ENCODE measurements at regions not wholly inside any gene's neighbourhood (a gene's known extent, or its start where the extent isn't known, plus 50 kb on each side); places are given as distances from the start of the nearest gene placed in this dataset.

DNA sequence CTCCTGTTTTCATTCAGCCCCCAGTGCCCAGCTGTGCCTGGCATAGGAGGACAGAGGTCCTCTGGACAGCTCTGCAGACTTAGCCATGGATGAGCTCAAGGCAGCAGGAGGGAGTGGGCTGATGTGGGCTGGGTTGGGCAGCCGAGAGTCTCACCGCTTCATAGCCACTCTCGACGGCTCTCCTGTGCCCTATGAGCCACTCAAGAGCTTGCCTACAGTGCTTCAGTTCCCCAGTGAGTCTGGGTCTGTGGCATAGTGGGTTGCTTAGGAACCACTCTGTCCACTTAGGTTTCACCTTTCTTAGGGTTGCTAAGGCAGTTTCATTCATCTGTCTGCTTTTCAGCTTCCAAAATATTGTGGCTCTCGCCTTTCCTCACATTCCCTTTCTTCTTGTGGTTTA is 296.8 kb downstream of the ICE1 start:
- Histone ChIP-seq H3K4me3 (ENCODE audit: low read depth in 1 of 3, low read length in 3 of 3) (no peak overlapping the region), H3K9me3 (ENCODE audit: control insufficient read depth in 2 of 2, insufficient read depth in 1 of 2, low read depth in 1 of 2, low read length in 1 of 2) (no peaks in the 10 kb centered on the region), H3K36me3 (ENCODE audit: control insufficient read depth in 3 of 3, insufficient read depth in 2 of 3, low read depth in 1 of 3, low read length in 3 of 3) (no peaks in the 10 kb centered on the region), H3K27ac (ENCODE audit: low read depth in 1 of 3, low read length in 2 of 3) (no peak overlapping the region), H3K27me3 (ENCODE audit: control insufficient read depth in 3 of 3, insufficient read depth in 3 of 3, low read length in 3 of 3) (no peaks in the 10 kb centered on the region), H3K4me1 (ENCODE audit: control insufficient read depth in 3 of 3, insufficient read depth in 2 of 3, low read depth in 1 of 3, low read length in 2 of 3) (no peaks in the 10 kb centered on the region)
- 87 to 92% (median 87%) methylated on average over 5 of the region's 5 CpGs for WGBS, 3 donors
- FAIRE-seq (no peak), DNase-seq (no peak)

GRCh38 chr5:5716665-5717064 is 294.2 kb downstream of the ICE1 start:
- FAIRE-seq (no peak), DNase-seq (no peak)
- Histone ChIP-seq H3K27me3 (ENCODE audit: control insufficient read depth in 3 of 3, insufficient read depth in 3 of 3, low read length in 3 of 3) (no peaks in the 10 kb centered on the region), H3K9me3 (ENCODE audit: control insufficient read depth in 2 of 2, insufficient read depth in 1 of 2, low read depth in 1 of 2, low read length in 1 of 2) (no peaks in the 10 kb centered on the region), H3K36me3 (ENCODE audit: control insufficient read depth in 3 of 3, insufficient read depth in 2 of 3, low read depth in 1 of 3, low read length in 3 of 3) (no peaks in the 10 kb centered on the region), H3K4me3 (ENCODE audit: low read depth in 1 of 3, low read length in 3 of 3) (no peak overlapping the region), H3K27ac (ENCODE audit: low read depth in 1 of 3, low read length in 2 of 3) (no peak overlapping the region), H3K4me1 (ENCODE audit: control insufficient read depth in 3 of 3, insufficient read depth in 2 of 3, low read depth in 1 of 3, low read length in 2 of 3) (no peaks in the 10 kb centered on the region)
- 73 to 86% (median 79%) methylated on average over 5 of the region's 5 CpGs for WGBS, 3 donors

- no peak for FAIRE-seq
Observed at GRCh38 chr5:5711592-5711991, 289.1 kb downstream of the ICE1 start.

GRCh38 chr5:5711112-5711511 is 288.6 kb downstream of the ICE1 start:
- Histone ChIP-seq H3K9me3 (ENCODE audit: control insufficient read depth in 2 of 2, insufficient read depth in 1 of 2, low read depth in 1 of 2, low read length in 1 of 2) (no peaks in the 10 kb centered on the region), H3K36me3 (ENCODE audit: control insufficient read depth in 3 of 3, insufficient read depth in 2 of 3, low read depth in 1 of 3, low read length in 3 of 3) (no peaks in the 10 kb centered on the region), H3K4me1 (ENCODE audit: control insufficient read depth in 3 of 3, insufficient read depth in 2 of 3, low read depth in 1 of 3, low read length in 2 of 3) (no peaks in the 10 kb centered on the region), H3K4me3 (ENCODE audit: low read depth in 1 of 3, low read length in 3 of 3) (no peak overlapping the region), H3K27ac (ENCODE audit: low read depth in 1 of 3, low read length in 2 of 3) (no peak overlapping the region), H3K27me3 (ENCODE audit: control insufficient read depth in 3 of 3, insufficient read depth in 3 of 3, low read length in 3 of 3) (no peaks in the 10 kb centered on the region)
- WGBS, 3 donors, result 2 to 4% (median 3%) methylated on average over 2 of the region's 2 CpGs
- DNase-seq (no peak), FAIRE-seq (no peak)

More at GRCh38 chr5:5711592-5711991, 289.1 kb downstream of the ICE1 start:
- DNase-seq, result no peak
- no peaks in the 10 kb centered on the region for H3K27me3 ChIP-seq (ENCODE audit: control insufficient read depth in 3 of 3, insufficient read depth in 3 of 3, low read length in 3 of 3)
- 41 to 53% (median 48%) methylated on average over 1 of the region's 1 CpG for WGBS, 3 donors
- no peak overlapping the region for H3K27ac ChIP-seq (ENCODE audit: low read depth in 1 of 3, low read length in 2 of 3)
- no peaks in the 10 kb centered on the region for H3K36me3 ChIP-seq (ENCODE audit: control insufficient read depth in 3 of 3, insufficient read depth in 2 of 3, low read depth in 1 of 3, low read length in 3 of 3)
- no peaks in the 10 kb centered on the region for H3K4me1 ChIP-seq (ENCODE audit: control insufficient read depth in 3 of 3, insufficient read depth in 2 of 3, low read depth in 1 of 3, low read length in 2 of 3)
- no peak overlapping the region for H3K4me3 ChIP-seq (ENCODE audit: low read depth in 1 of 3, low read length in 3 of 3)
- H3K9me3 ChIP-seq (ENCODE audit: control insufficient read depth in 2 of 2, insufficient read depth in 1 of 2, low read depth in 1 of 2, low read length in 1 of 2), result no peaks in the 10 kb centered on the region

DNA sequence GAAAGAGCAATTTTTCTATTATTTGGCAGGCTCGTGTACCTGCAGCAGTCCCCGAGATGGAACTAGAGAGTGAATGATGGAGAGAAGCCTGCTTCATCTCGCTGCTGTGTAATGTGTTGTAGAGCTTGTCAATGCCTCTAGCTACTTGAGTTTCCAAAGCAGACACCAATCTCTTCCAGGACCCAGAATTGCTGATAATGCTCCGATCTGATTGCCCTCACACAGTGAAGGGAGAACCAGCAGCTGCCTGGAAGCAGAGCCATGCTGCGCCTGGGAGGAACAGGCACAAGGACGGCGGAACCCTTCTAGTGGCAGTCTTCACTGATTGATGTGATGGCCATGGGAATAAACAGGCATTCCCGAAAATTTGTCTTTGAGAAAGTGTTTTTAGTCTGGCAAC is 288.0 kb downstream of the ICE1 start:
- no peak overlapping the region for H3K27ac ChIP-seq (ENCODE audit: low read depth in 1 of 3, low read length in 2 of 3)
- H3K9me3 ChIP-seq (ENCODE audit: control insufficient read depth in 2 of 2, insufficient read depth in 1 of 2, low read depth in 1 of 2, low read length in 1 of 2), result no peaks in the 10 kb centered on the region
- H3K4me3 ChIP-seq (ENCODE audit: low read depth in 1 of 3, low read length in 3 of 3), result no peak overlapping the region
- FAIRE-seq (no peak), DNase-seq (no peak)
- WGBS, 3 donors, result 61 to 71% (median 70%) methylated on average over 8 of the region's 8 CpGs
- H3K36me3 ChIP-seq (ENCODE audit: control insufficient read depth in 3 of 3, insufficient read depth in 2 of 3, low read depth in 1 of 3, low read length in 3 of 3), result no peaks in the 10 kb centered on the region
- H3K4me1 ChIP-seq (ENCODE audit: control insufficient read depth in 3 of 3, insufficient read depth in 2 of 3, low read depth in 1 of 3, low read length in 2 of 3), result no peaks in the 10 kb centered on the region
- no peaks in the 10 kb centered on the region for H3K27me3 ChIP-seq (ENCODE audit: control insufficient read depth in 3 of 3, insufficient read depth in 3 of 3, low read length in 3 of 3)

GRCh38 chr5:5708367-5708919 is 286.0 kb downstream of the ICE1 start:
- WGBS, 3 donors, result 79 to 81% (median 80%) methylated on average over 7 of the region's 7 CpGs
- Histone ChIP-seq H3K27me3 (ENCODE audit: control insufficient read depth in 3 of 3, insufficient read depth in 3 of 3, low read length in 3 of 3) (no peaks in the 10 kb centered on the region), H3K4me1 (ENCODE audit: control insufficient read depth in 3 of 3, insufficient read depth in 2 of 3, low read depth in 1 of 3, low read length in 2 of 3) (no peaks in the 10 kb centered on the region), H3K4me3 (ENCODE audit: low read depth in 1 of 3, low read length in 3 of 3) (no peak overlapping the region), H3K36me3 (ENCODE audit: control insufficient read depth in 3 of 3, insufficient read depth in 2 of 3, low read depth in 1 of 3, low read length in 3 of 3) (no peaks in the 10 kb centered on the region), H3K9me3 (ENCODE audit: control insufficient read depth in 2 of 2, insufficient read depth in 1 of 2, low read depth in 1 of 2, low read length in 1 of 2) (no peaks in the 10 kb centered on the region), H3K27ac (ENCODE audit: low read depth in 1 of 3, low read length in 2 of 3) (no peak overlapping the region)
- FAIRE-seq (no peak), DNase-seq (no peak)

DNA sequence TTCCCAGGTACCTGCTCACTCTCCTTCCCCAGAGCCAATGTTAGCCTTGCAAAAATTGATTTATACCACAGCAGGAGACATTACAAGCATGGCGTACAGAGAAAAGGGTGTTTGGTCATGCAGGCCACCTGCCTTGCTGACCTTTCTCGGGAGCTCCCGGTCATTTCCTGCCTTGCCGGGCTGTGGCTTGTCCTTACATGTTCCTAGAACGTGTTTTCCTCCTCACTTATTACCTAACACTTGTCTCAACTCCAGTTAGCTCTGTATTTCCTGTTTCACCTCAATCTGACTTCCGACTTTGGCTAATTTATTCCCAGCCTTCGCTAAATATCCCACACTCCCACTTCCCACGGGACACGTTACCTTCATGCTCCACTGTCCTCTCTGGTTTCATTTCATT is 282.5 kb downstream of the ICE1 start:
- Histone ChIP-seq H3K27ac (ENCODE audit: low read depth in 1 of 3, low read length in 2 of 3) (no peak overlapping the region), H3K4me3 (ENCODE audit: low read depth in 1 of 3, low read length in 3 of 3) (no peak overlapping the region), H3K4me1 (ENCODE audit: control insufficient read depth in 3 of 3, insufficient read depth in 2 of 3, low read depth in 1 of 3, low read length in 2 of 3) (no peaks in the 10 kb centered on the region), H3K36me3 (ENCODE audit: control insufficient read depth in 3 of 3, insufficient read depth in 2 of 3, low read depth in 1 of 3, low read length in 3 of 3) (no peaks in the 10 kb centered on the region), H3K27me3 (ENCODE audit: control insufficient read depth in 3 of 3, insufficient read depth in 3 of 3, low read length in 3 of 3) (no peaks in the 10 kb centered on the region), H3K9me3 (ENCODE audit: control insufficient read depth in 2 of 2, insufficient read depth in 1 of 2, low read depth in 1 of 2, low read length in 1 of 2) (no peaks in the 10 kb centered on the region)
- FAIRE-seq (no peak), DNase-seq (no peak)
- WGBS, 3 donors, result 61 to 75% (median 61%) methylated on average over 9 of the region's 9 CpGs

GRCh38 chr5:5704352-5704751 is 281.9 kb downstream of the ICE1 start:
- no peaks in the 10 kb centered on the region for H3K36me3 ChIP-seq (ENCODE audit: control insufficient read depth in 3 of 3, insufficient read depth in 2 of 3, low read depth in 1 of 3, low read length in 3 of 3)
- DNase-seq (no peak), FAIRE-seq (no peak)
- H3K27ac ChIP-seq (ENCODE audit: low read depth in 1 of 3, low read length in 2 of 3), result no peak overlapping the region
- H3K27me3 ChIP-seq (ENCODE audit: control insufficient read depth in 3 of 3, insufficient read depth in 3 of 3, low read length in 3 of 3), result no peaks in the 10 kb centered on the region
- no peaks in the 10 kb centered on the region for H3K4me1 ChIP-seq (ENCODE audit: control insufficient read depth in 3 of 3, insufficient read depth in 2 of 3, low read depth in 1 of 3, low read length in 2 of 3)
- no peaks in the 10 kb centered on the region for H3K9me3 ChIP-seq (ENCODE audit: control insufficient read depth in 2 of 2, insufficient read depth in 1 of 2, low read depth in 1 of 2, low read length in 1 of 2)
- 82 to 88% (median 85%) methylated on average over 2 of the region's 2 CpGs for WGBS, 3 donors
- no peak overlapping the region for H3K4me3 ChIP-seq (ENCODE audit: low read depth in 1 of 3, low read length in 3 of 3)

- Histone ChIP-seq H3K4me1 (ENCODE audit: control insufficient read depth in 3 of 3, insufficient read depth in 2 of 3, low read depth in 1 of 3, low read length in 2 of 3) (no peaks in the 10 kb centered on the region), H3K36me3 (ENCODE audit: control insufficient read depth in 3 of 3, insufficient read depth in 2 of 3, low read depth in 1 of 3, low read length in 3 of 3) (no peaks in the 10 kb centered on the region), H3K9me3 (ENCODE audit: control insufficient read depth in 2 of 2, insufficient read depth in 1 of 2, low read depth in 1 of 2, low read length in 1 of 2) (no peaks in the 10 kb centered on the region), H3K27me3 (ENCODE audit: control insufficient read depth in 3 of 3, insufficient read depth in 3 of 3, low read length in 3 of 3) (no peaks in the 10 kb centered on the region), H3K4me3 (ENCODE audit: low read depth in 1 of 3, low read length in 3 of 3) (no peak overlapping the region), H3K27ac (ENCODE audit: low read depth in 1 of 3, low read length in 2 of 3) (no peak overlapping the region)
- 91 to 92% (median 91%) methylated on average over 7 of the region's 7 CpGs for WGBS, 3 donors
- no peak for FAIRE-seq
- no peak for DNase-seq
Observed at GRCh38 chr5:5702934-5703333, 280.5 kb downstream of the ICE1 start.

Measured in small intestine (tissue), 7 donors.